Upper lobe of left lung (tissue), 4 donors: ENCODE measurements at regions not wholly inside any gene's neighbourhood (a gene's known extent, or its start where the extent isn't known, plus 50 kb on each side); places are given as distances from the start of the nearest gene placed in this dataset.

Experiments
- POLR2AphosphoS5 ChIP-seq, 2 donors: sonication (generic); formaldehyde crosslinking; IDR thresholded peaks; one replicate each; pipeline ENCODE4 v1.5.1; 2017; ENCODE audit warnings: antibody characterized with exemption in 2 of 2
- TF ChIP-seq, protein P1 (sequence below), 6 experiments: fragments of 450-650 bp in 4 of 6; fragments of 200-600 bp in 2 of 6; sonication (generic) in 2 of 6; IDR thresholded peaks; one replicate each; pipeline ENCODE4 v1.5.1; 2016 to 2019; ENCODE audit warnings: antibody characterized with exemption in 6 of 6

DNA sequence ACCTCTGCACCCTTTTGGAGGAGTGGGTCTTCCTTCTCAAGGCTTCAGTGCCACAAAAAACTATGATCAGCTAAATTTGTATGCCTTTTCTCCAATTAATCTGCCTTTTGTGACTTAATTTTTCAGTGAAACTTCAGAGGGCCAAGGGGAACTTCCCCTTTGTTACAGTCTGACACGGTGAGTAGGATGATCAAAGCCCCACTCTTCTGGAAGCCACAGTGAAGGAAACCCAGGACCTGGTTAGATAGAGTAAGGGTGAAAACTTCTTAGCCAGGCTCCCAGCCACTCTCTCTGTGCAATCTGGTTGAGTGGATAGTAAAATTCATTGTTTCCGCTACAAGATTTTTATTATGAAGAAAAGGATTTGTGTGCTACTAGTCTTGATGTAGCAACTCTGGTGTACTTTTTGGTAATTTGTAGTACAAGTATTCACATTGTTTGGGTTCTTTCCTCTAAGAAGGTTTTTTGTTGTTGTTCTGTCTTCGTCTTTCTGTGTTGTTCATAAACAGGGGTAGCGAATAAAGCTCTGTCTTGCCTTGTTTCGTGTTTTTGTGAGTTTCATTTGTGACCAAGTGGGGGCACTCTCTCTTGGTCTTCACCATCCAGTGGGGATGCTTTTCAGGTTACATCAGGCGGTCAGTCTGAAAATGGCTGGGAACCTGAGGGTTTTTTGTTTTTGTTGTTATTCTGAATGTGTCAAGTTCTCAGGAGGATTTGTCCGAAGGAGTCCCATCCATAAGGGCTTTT, 268.5 kb upstream of the NPSR1 start:
- TF ChIP-seq, protein P1, sequence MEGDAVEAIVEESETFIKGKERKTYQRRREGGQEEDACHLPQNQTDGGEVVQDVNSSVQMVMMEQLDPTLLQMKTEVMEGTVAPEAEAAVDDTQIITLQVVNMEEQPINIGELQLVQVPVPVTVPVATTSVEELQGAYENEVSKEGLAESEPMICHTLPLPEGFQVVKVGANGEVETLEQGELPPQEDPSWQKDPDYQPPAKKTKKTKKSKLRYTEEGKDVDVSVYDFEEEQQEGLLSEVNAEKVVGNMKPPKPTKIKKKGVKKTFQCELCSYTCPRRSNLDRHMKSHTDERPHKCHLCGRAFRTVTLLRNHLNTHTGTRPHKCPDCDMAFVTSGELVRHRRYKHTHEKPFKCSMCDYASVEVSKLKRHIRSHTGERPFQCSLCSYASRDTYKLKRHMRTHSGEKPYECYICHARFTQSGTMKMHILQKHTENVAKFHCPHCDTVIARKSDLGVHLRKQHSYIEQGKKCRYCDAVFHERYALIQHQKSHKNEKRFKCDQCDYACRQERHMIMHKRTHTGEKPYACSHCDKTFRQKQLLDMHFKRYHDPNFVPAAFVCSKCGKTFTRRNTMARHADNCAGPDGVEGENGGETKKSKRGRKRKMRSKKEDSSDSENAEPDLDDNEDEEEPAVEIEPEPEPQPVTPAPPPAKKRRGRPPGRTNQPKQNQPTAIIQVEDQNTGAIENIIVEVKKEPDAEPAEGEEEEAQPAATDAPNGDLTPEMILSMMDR (IDR thresholded peaks at IDR 0.05), result no peak
- TF ChIP-seq POLR2AphosphoS5 (IDR thresholded peaks at IDR 0.05), result no peak
